AG09309 (cell line): ENCODE measurements at regions not wholly inside any gene's neighbourhood (a gene's known extent, or its start where the extent isn't known, plus 50 kb on each side); places are given as distances from the start of the nearest gene placed in this dataset.

ENCODE experiments used
- DNase-seq: peaks from one replicate; pipeline ENCODE4 v3.0.0-alpha.2; 2010; ENCODE audit warnings: low read depth
- H3K4me3 ChIP-seq: 2 replicates; pipeline ENCODE4 v1.5.1; 2011; ENCODE audit warnings: mild to moderate bottlenecking, low read depth, low read length, moderate library complexity; ENCODE audit not compliant: control insufficient read depth
- TF ChIP-seq, protein P1 (sequence below): IDR thresholded peaks from 2 replicates; pipeline ENCODE4 v1.5.1; 2011; ENCODE audit warnings: mild to moderate bottlenecking, low read depth, low read length, inconsistent platforms; ENCODE audit not compliant: insufficient read depth, control insufficient read depth; ENCODE audit errors: missing control alignments

DNA sequence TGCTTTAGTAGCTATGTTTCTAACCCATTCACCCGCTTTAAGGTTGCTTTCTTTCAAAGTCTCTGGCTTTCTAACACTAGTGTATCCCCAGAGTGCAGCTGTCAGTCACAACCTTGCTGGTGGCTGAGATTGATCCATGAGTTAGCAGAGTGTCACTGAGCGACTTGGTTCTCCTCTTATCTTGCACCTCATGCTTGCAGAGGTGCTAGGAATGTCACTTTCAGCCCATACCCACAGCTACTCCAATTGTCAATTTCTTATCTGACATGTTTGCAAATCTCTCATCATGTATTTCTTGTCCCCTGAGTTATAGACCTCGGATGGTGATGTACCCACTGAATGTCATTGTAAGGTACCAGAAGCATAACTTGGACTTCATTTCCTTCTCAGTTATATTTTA lies 1110.2 kb downstream of the GALC start:
- TF ChIP-seq, protein P1, sequence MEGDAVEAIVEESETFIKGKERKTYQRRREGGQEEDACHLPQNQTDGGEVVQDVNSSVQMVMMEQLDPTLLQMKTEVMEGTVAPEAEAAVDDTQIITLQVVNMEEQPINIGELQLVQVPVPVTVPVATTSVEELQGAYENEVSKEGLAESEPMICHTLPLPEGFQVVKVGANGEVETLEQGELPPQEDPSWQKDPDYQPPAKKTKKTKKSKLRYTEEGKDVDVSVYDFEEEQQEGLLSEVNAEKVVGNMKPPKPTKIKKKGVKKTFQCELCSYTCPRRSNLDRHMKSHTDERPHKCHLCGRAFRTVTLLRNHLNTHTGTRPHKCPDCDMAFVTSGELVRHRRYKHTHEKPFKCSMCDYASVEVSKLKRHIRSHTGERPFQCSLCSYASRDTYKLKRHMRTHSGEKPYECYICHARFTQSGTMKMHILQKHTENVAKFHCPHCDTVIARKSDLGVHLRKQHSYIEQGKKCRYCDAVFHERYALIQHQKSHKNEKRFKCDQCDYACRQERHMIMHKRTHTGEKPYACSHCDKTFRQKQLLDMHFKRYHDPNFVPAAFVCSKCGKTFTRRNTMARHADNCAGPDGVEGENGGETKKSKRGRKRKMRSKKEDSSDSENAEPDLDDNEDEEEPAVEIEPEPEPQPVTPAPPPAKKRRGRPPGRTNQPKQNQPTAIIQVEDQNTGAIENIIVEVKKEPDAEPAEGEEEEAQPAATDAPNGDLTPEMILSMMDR = no peak
- DNase-seq = no peak

DNA sequence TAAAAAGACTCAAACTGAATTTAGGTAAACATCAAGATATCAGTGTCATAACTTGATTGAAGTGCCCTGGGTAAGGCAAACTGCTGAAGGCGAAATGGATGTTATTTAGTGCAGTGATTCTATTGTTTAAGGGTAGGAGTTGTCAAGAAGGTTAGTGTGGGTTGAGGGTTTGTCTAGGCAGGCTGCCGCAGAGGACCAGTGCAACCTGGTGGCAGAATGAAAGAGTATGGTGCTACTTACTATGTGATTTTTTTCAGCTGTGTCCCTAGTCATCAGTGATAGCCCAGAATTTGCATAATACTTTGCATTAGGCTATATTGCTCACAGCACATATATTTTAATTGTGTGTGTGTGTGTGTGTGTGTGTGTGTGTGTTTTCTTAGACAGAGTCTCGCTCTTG lies 1127.0 kb downstream of the GALC start:
- TF ChIP-seq, protein P1 = no peak
- no peak overlapping the region for H3K4me3 ChIP-seq
- DNase-seq = no peak

More for the DNA sequence above, 1110.2 kb downstream of the GALC start:
- no peak overlapping the region for H3K4me3 ChIP-seq

DNA sequence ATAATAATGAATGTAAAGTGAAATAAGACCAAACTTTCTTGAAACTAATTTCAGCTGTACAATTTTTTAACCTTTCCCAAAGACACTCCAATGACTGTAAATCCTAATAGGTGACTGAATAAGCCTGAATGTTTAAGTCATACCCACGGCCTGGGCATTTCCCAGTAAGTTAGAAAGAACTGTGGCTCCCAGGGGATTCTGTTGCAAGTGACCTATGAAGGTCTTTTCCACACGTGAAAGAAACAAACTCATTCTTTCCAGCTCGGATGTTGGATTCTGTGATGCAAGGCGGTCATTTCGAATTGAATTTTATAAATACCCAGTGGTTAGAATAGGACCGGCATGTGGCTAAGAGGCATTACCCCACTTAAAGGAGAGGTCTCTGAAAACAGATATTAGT lies 1134.4 kb downstream of the GALC start:
- DNase-seq = no peak
- no peak overlapping the region for H3K4me3 ChIP-seq
- TF ChIP-seq, protein P1 = no peak

DNA sequence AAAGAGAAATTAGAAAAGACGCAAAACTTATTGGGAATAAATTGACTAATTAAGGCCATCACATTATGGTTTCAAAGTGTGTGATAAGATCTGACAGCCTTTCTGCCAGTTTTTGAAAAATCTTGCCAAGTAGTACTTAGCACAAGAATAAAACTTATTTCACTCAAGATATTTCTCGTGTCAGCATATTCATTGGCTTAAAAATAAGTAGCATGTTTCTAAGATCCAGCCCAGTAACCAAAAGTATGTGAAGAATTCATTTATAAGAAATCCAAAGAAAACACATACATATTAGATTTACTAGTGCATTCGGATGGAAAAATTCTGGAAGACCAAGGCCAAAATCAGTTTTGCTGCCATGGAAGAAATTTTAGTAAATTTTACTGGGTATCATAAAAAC lies 1135.0 kb downstream of the GALC start:
- no peak overlapping the region for H3K4me3 ChIP-seq

DNA sequence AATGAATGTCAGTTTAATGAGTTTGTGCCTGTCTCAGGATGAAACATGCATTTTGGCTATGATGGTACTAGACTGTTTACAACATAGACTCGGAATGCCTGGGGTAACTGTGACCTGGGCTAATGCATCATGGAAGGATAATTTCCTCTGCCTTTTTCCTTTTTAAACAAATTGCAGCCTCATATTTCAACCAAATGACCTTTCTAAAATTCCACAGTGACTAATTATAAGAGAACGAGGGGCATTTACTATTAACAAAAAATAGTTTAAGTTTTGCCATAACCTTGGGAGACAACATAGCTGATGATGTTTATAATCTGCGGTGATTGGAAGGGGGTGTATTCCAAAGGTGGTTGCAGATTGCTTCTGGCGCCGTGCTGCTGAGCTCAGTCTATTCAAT lies 1140.5 kb downstream of the GALC start:
- peak; percentile 33 for DNase-seq
- TF ChIP-seq, protein P1 = no peak
- no peak overlapping the region for H3K4me3 ChIP-seq

More for the DNA sequence above, 1135.0 kb downstream of the GALC start:
- TF ChIP-seq, protein P1 = no peak
- peak; percentile 54 for DNase-seq

DNA sequence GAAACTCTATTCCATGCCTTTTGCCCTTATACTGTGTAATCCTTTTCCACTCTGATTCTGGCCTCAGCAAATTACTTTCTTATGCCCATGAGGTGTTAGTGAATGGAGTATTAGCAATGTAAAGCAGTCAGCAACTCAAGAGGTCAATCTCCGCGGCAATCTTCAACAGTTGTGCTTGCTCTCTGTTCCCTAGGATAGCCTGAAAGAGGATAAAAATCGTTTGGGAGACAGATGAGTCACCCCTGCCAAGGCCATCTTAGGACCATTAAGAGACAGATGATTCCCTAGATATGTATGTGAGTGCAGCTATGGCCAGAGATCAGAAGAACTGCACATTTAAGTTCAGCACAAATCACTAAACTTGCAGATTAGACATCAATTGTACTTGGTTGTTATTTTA lies 1145.8 kb downstream of the GALC start:
- H3K4me3 ChIP-seq = no peak overlapping the region
- TF ChIP-seq, protein P1 = no peak
- DNase-seq = no peak

GRCh38 chr14:86838363-86838762 lies 1154.6 kb downstream of the GALC start:
- TF ChIP-seq, protein P1 = no peak
- no peak for DNase-seq
- no peak overlapping the region for H3K4me3 ChIP-seq
